Gastrocnemius medialis (tissue), 4 donors: ENCODE measurements at regions not wholly inside any gene's neighbourhood (a gene's known extent, or its start where the extent isn't known, plus 50 kb on each side); places are given as distances from the start of the nearest gene placed in this dataset.

Experiments used
- POLR2A ChIP-seq, 2 donors: fragments of 450-650 bp; IDR thresholded peaks; one replicate each; pipeline ENCODE4 v1.6.1; 2017; ENCODE audit warnings: antibody characterized with exemption in 2 of 2, mild to moderate bottlenecking in 2 of 2, moderate library complexity in 2 of 2
- TF ChIP-seq, protein P1 (sequence below), 5 experiments: fragments of 450-650 bp in 3 of 5; fragments of 200-600 bp in 2 of 5; sonication (generic) in 2 of 5; IDR thresholded peaks in 4 of 5; conservative IDR thresholded peaks in 1 of 5; 1 replicate in 4 of 5; 2 replicates in 1 of 5; pipeline ENCODE4 v1.5.1; 2016 to 2019; ENCODE audit warnings: antibody characterized with exemption in 5 of 5, mild to moderate bottlenecking in 3 of 5, moderate library complexity in 3 of 5

DNA sequence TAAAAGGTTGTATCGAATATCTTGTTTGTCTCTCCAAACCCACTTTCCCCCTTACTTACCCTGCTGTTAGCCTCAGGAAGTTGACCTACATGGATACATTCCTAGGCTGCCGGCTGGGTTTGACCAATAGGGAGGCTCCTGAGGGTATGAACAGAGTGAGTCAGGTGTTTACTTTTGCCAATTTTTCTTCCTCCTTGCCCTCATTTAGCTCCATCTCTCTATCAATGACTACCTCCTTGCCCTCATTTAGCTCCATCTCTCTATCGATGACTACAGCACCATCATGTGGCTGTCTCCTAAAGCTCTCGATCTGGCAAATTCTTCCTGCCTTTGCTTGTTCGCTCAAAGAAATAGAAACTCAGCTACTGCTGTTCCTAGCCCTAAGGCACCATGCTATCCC is 571.9 kb upstream of the CRIM1 start:
- TF ChIP-seq, protein P1, sequence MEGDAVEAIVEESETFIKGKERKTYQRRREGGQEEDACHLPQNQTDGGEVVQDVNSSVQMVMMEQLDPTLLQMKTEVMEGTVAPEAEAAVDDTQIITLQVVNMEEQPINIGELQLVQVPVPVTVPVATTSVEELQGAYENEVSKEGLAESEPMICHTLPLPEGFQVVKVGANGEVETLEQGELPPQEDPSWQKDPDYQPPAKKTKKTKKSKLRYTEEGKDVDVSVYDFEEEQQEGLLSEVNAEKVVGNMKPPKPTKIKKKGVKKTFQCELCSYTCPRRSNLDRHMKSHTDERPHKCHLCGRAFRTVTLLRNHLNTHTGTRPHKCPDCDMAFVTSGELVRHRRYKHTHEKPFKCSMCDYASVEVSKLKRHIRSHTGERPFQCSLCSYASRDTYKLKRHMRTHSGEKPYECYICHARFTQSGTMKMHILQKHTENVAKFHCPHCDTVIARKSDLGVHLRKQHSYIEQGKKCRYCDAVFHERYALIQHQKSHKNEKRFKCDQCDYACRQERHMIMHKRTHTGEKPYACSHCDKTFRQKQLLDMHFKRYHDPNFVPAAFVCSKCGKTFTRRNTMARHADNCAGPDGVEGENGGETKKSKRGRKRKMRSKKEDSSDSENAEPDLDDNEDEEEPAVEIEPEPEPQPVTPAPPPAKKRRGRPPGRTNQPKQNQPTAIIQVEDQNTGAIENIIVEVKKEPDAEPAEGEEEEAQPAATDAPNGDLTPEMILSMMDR (IDR thresholded peaks at IDR 0.05 in 4 of 5, conservative IDR thresholded peaks at IDR 0.05 in 1 of 5) = no peak
- TF ChIP-seq POLR2A (IDR thresholded peaks at IDR 0.05) = no peak
